H1 (cell line): ENCODE measurements at regions not wholly inside any gene's neighbourhood (a gene's known extent, or its start where the extent isn't known, plus 50 kb on each side); places are given as distances from the start of the nearest gene placed in this dataset.

Source experiments
- CTCF ChIA-PET: fragments of 300-600 bp; sonication (Branson Sonifier 250); formaldehyde crosslinking; loops from one replicate; lab custom pipeline; 2021; ENCODE audit not compliant: partially characterized antibody; lab: Charles Lee
- POLR2A ChIA-PET: fragments of 300-600 bp; sonication (Branson Sonifier 250); formaldehyde crosslinking; loops from one replicate; lab custom pipeline; 2021; ENCODE audit warnings: inconsistent platforms; ENCODE audit not compliant: partially characterized antibody; lab: Charles Lee
- DNase-seq, 2 experiments: peaks; one replicate each; pipeline versions ENCODE4 v3.0.0 to v3.0.0-alpha.2; 2010 to 2022; ENCODE audit warnings: low spot score in 2 of 2, low read depth in 1 of 2, mixed read lengths in 1 of 2
- FAIRE-seq: peaks from 2 replicates; lab custom pipeline; 2011; peaks lifted over from hg19 to GRCh38; lab: Jason Lieb, UNC
- H2AFZ ChIP-seq: 2 replicates; pipeline ENCODE4 v1.8.1; 2012; ENCODE audit warnings: low read length, inconsistent platforms
- H2AK5ac ChIP-seq: 2 replicates; pipeline ENCODE4 v1.6.1; 2013; ENCODE audit warnings: low read depth, low read length
- H2BK120ac ChIP-seq: replicated peaks from 2 replicates; pipeline ENCODE3; 2013; ENCODE audit warnings: low read depth, low read length, inconsistent platforms
- H2BK12ac ChIP-seq: 2 replicates; pipeline ENCODE4 v1.6.1; 2013; ENCODE audit warnings: low read depth, low read length
- H2BK15ac ChIP-seq: 2 replicates; pipeline ENCODE4 v1.6.1; 2013; ENCODE audit warnings: low read length
- H2BK20ac ChIP-seq: 2 replicates; pipeline ENCODE4 v1.6.1; 2013; ENCODE audit warnings: low read length
- H2BK5ac ChIP-seq: 2 replicates; pipeline ENCODE4 v1.6.1; 2013; ENCODE audit warnings: low read depth, low read length
- H3K14ac ChIP-seq: 2 replicates; pipeline ENCODE4 v1.6.1; 2013; ENCODE audit warnings: inconsistent platforms; ENCODE audit not compliant: insufficient read length
- H3K18ac ChIP-seq: 2 replicates; pipeline ENCODE4 v1.6.1; 2013; ENCODE audit warnings: low read length; ENCODE audit errors: extremely low read depth
- H3K23ac ChIP-seq: 2 replicates; pipeline ENCODE4 v1.6.1; 2013; ENCODE audit warnings: inconsistent platforms; ENCODE audit not compliant: insufficient read length
- H3K23me2 ChIP-seq: 2 replicates; pipeline ENCODE4 v1.6.1; 2013; ENCODE audit warnings: low read depth, low read length
- H3K27ac ChIP-seq: 2 replicates; pipeline ENCODE4 v1.6.1; 2011; ENCODE audit warnings: low read depth, low read length, inconsistent platforms
- H3K27me3 ChIP-seq, 4 experiments: replicated peaks in 1 of 4; 1 replicate in 1 of 4; 2 replicates in 3 of 4; pipeline versions ENCODE4 v1.6.1 to v1.8.1; 2011 to 2013; ENCODE audit warnings: low read length in 3 of 4, mild to moderate bottlenecking in 3 of 4, inconsistent platforms in 2 of 4, mixed read lengths in 2 of 4, moderate library complexity in 1 of 4; ENCODE audit not compliant: control insufficient read depth in 3 of 4, insufficient read depth in 3 of 4; ENCODE audit errors: extremely low read depth in 1 of 4
- H3K36me3 ChIP-seq, 4 experiments: 2 replicates each; pipeline versions ENCODE4 v1.6.1 to v1.8.1; 2011 to 2013; ENCODE audit warnings: mild to moderate bottlenecking in 4 of 4, low read length in 3 of 4, moderate library complexity in 2 of 4, control low read depth in 1 of 4, inconsistent platforms in 1 of 4; ENCODE audit not compliant: insufficient read depth in 4 of 4, control insufficient read depth in 2 of 4
- H3K4ac ChIP-seq: replicated peaks from 2 replicates; pipeline ENCODE3; 2013; ENCODE audit warnings: low read length, low read depth, mixed read lengths, inconsistent platforms; ENCODE audit not compliant: insufficient read length
- H3K4me1 ChIP-seq, 4 experiments: replicated peaks in 1 of 4; 1 replicate in 1 of 4; 2 replicates in 3 of 4; pipeline versions ENCODE4 v1.6.1 to v1.8.1; 2011 to 2013; ENCODE audit warnings: low read length in 3 of 4, inconsistent platforms in 2 of 4, mixed read lengths in 1 of 4; ENCODE audit not compliant: insufficient read depth in 4 of 4, control insufficient read depth in 3 of 4
- H3K4me2 ChIP-seq, 2 experiments: 2 replicates each; pipeline versions ENCODE4 v1.6.1 to v1.8.1; 2011 to 2013; ENCODE audit warnings: low read depth in 2 of 2, low read length in 2 of 2, control low read depth in 1 of 2, inconsistent platforms in 1 of 2, mild to moderate bottlenecking in 1 of 2; ENCODE audit not compliant: insufficient read depth in 1 of 2
- H3K4me3 ChIP-seq, 4 experiments: fragments of 200-600, 300-600 bp in 1 of 4; sonication (generic), shearing (Covaris generic), sonication (Bioruptor Twin) in 1 of 4; 2 replicates each; pipeline versions ENCODE4 v1.5.1 to v1.8.1; 2011 to 2016; ENCODE audit warnings: low read length in 4 of 4, low read depth in 3 of 4, control low read depth in 2 of 4, inconsistent platforms in 2 of 4, mild to moderate bottlenecking in 2 of 4, mixed read lengths in 1 of 4, moderate library complexity in 1 of 4; ENCODE audit not compliant: insufficient read depth in 2 of 4; ENCODE audit errors: extremely low read depth in 1 of 4
- H3K56ac ChIP-seq: replicated peaks from 2 replicates; pipeline ENCODE3; 2013; ENCODE audit warnings: low read depth, mild to moderate bottlenecking, mixed read lengths, low read length, inconsistent platforms; ENCODE audit not compliant: insufficient read length
- H3K79me1 ChIP-seq: 2 replicates; pipeline ENCODE4 v1.6.1; 2013; ENCODE audit warnings: low read depth, low read length, control low read depth
- H3K79me2 ChIP-seq, 2 experiments: 2 replicates each; pipeline versions ENCODE4 v1.6.1 to v1.8.1; 2012 to 2013; ENCODE audit warnings: low read length in 2 of 2, mild to moderate bottlenecking in 2 of 2, inconsistent platforms in 1 of 2; ENCODE audit not compliant: insufficient read depth in 2 of 2, control insufficient read depth in 1 of 2
- H3K9ac ChIP-seq, 4 experiments: replicated peaks in 1 of 4; 1 replicate in 1 of 4; 2 replicates in 3 of 4; pipeline versions ENCODE4 v1.6.1 to v1.8.1; 2011 to 2013; ENCODE audit warnings: low read depth in 3 of 4, low read length in 3 of 4, control low read depth in 2 of 4, mild to moderate bottlenecking in 2 of 4, moderate library complexity in 2 of 4, inconsistent platforms in 1 of 4; ENCODE audit errors: extremely low read depth in 1 of 4
- H3K9me3 ChIP-seq, 2 experiments: 2 replicates each; pipeline versions ENCODE4 v1.6.1 to v1.8.1; 2012 to 2013; ENCODE audit warnings: mild to moderate bottlenecking in 2 of 2, moderate library complexity in 2 of 2, control low read depth in 1 of 2, inconsistent platforms in 1 of 2, low read depth in 1 of 2, low read length in 1 of 2, mixed read lengths in 1 of 2; ENCODE audit not compliant: insufficient read depth in 2 of 2
- H4K20me1 ChIP-seq, 2 experiments: replicated peaks in 1 of 2; 2 replicates each; pipeline versions ENCODE3 to v1.8.1; 2011 to 2013; ENCODE audit warnings: inconsistent platforms in 2 of 2, low read length in 2 of 2, mild to moderate bottlenecking in 1 of 2; ENCODE audit not compliant: insufficient read depth in 2 of 2, control insufficient read depth in 1 of 2
- H4K5ac ChIP-seq: 2 replicates; pipeline ENCODE4 v1.6.1; 2013; ENCODE audit warnings: low read length, low read depth, mixed read lengths, inconsistent platforms; ENCODE audit not compliant: insufficient read length
- H4K8ac ChIP-seq: 2 replicates; pipeline ENCODE4 v1.8.0; 2013; ENCODE audit warnings: mild to moderate bottlenecking, moderate library complexity, low read length, inconsistent platforms; ENCODE audit not compliant: insufficient read depth; ENCODE audit errors: extremely low read depth
- H4K91ac ChIP-seq: replicated peaks from 2 replicates; pipeline ENCODE3; 2013; ENCODE audit warnings: low read length, mixed read lengths, inconsistent platforms; ENCODE audit not compliant: insufficient read length
- CBX8 ChIP-seq: fragments of 300-800, 300-1000 bp; sonication (generic); IDR thresholded peaks from 2 replicates; pipeline ENCODE4 v1.7.1; 2016; ENCODE audit warnings: low read depth, low read length, borderline replicate concordance
- CEBPB ChIP-seq: IDR thresholded peaks from 2 replicates; pipeline ENCODE4 v1.6.1; 2012; ENCODE audit warnings: low read depth, low read length
- EZH2 ChIP-seq: fragments of 200-600 bp; sonication (generic); IDR thresholded peaks from 2 replicates; pipeline ENCODE4 v1.7.1; 2012; ENCODE audit warnings: low read depth, mild to moderate bottlenecking, moderate library complexity, low read length, inconsistent platforms; ENCODE audit not compliant: severe bottlenecking
- GABPA ChIP-seq: IDR thresholded peaks from 2 replicates; pipeline ENCODE4 v1.6.1; 2011; ENCODE audit warnings: mild to moderate bottlenecking, low read length, moderate library complexity, borderline replicate concordance; ENCODE audit not compliant: insufficient read depth
- KDM4A ChIP-seq: IDR thresholded peaks from one replicate; pipeline ENCODE4 v1.7.1; 2012; ENCODE audit warnings: low read depth, mild to moderate bottlenecking, moderate library complexity, low read length, inconsistent platforms; ENCODE audit not compliant: severe bottlenecking
- KDM5A ChIP-seq: fragments of 200-600 bp; IDR thresholded peaks from 2 replicates; pipeline ENCODE4 v1.7.1; 2012; ENCODE audit warnings: mild to moderate bottlenecking, low read length, inconsistent platforms, mixed read lengths
- PHF8 ChIP-seq: fragments of 200-600 bp; sonication (generic); conservative IDR thresholded peaks from 2 replicates; pipeline ENCODE4 v1.7.1; 2012; ENCODE audit warnings: low read depth, mild to moderate bottlenecking, inconsistent platforms, low read length, moderate library complexity
- POLR2AphosphoS5 ChIP-seq: IDR thresholded peaks from 2 replicates; pipeline ENCODE4 v1.6.1; 2011; ENCODE audit warnings: low read depth, low read length
- POU5F1 ChIP-seq: IDR thresholded peaks from 2 replicates; pipeline ENCODE4 v1.6.1; 2011; ENCODE audit warnings: low read depth, mild to moderate bottlenecking, low read length, moderate library complexity
- SIRT6 ChIP-seq: IDR thresholded peaks from one replicate; pipeline ENCODE4 v1.7.1; 2012; ENCODE audit warnings: low read length, inconsistent platforms
- SP2 ChIP-seq: IDR thresholded peaks from 2 replicates; pipeline ENCODE4 v1.6.1; 2012; ENCODE audit warnings: mild to moderate bottlenecking, low read length, inconsistent platforms
- SP4 ChIP-seq: IDR thresholded peaks from 2 replicates; pipeline ENCODE4 v1.6.1; 2012; ENCODE audit warnings: low read length, inconsistent platforms
- SUZ12 ChIP-seq: fragments of 200-600 bp; sonication (generic); IDR thresholded peaks from 2 replicates; pipeline ENCODE4 v1.6.1; 2012; ENCODE audit warnings: mild to moderate bottlenecking, inconsistent platforms, low read length, moderate library complexity, mixed read lengths
- TEAD4 ChIP-seq: IDR thresholded peaks from 2 replicates; pipeline ENCODE4 v1.6.1; 2012; ENCODE audit warnings: low read depth, low read length, inconsistent platforms, mixed read lengths
- ZNF274 ChIP-seq: IDR thresholded peaks from 2 replicates; pipeline ENCODE4 v1.7.0; 2012; ENCODE audit warnings: low read length, borderline replicate concordance; ENCODE audit errors: extremely low read depth
- WGBS, 2 experiments: shearing (Covaris generic) in 1 of 2; methylation state at CpG; one replicate each; pipeline versions ENCODE4 v1.1.6 to v1.1.7; 2013 to 2015; ENCODE audit warnings: low lambda C conversion rate in 2 of 2, mixed read lengths in 2 of 2, inconsistent platforms in 1 of 2, low coverage in 1 of 2, missing lambda C conversion rate in 1 of 2; ENCODE audit not compliant: insufficient replicate concordance in 2 of 2, insufficient coverage in 1 of 2, insufficient read length in 1 of 2; ENCODE audit errors: extremely low coverage in 1 of 2, missing lambda C conversion rate in 1 of 2; 5-methylcytosine and 5-hydroxymethylcytosine counted together

- no peaks in the 10 kb centered on the region for H3K4me1 ChIP-seq
- H3K4ac ChIP-seq: no peak overlapping the region
- no peak overlapping the region for H2BK5ac ChIP-seq
- no peak overlapping the region for H3K56ac ChIP-seq
- no peak overlapping the region for H3K18ac ChIP-seq
- no peak overlapping the region for H3K14ac ChIP-seq
- H3K79me2 ChIP-seq: no peaks in the 10 kb centered on the region
- no peaks in the 10 kb centered on the region for H3K36me3 ChIP-seq
- ChIA-PET POLR2A (interaction anchor here (0.6 to 0.7 kb wide), 2 partner anchors 31 to 431 kb away, joined by 3 read pairs; no protein-coding TSS in a partner anchor), CTCF (interaction anchor here (1.1 to 6.9 kb wide), 5 partner anchors 19 to 171 kb away, joined by 3 to 33 read pairs (median 3); no protein-coding TSS in a partner anchor)
- H3K9ac ChIP-seq: no peak overlapping the region
- H3K9me3 ChIP-seq: no peaks in the 10 kb centered on the region
- no peak overlapping the region for H2BK120ac ChIP-seq
- no peak overlapping the region for H2AK5ac ChIP-seq
- H3K23ac ChIP-seq: no peak overlapping the region
- H2BK12ac ChIP-seq: no peak overlapping the region
- no peak for FAIRE-seq
- H3K27me3 ChIP-seq: no peaks in the 10 kb centered on the region
- H3K27ac ChIP-seq: no peak overlapping the region
- H4K91ac ChIP-seq: no peak overlapping the region
- WGBS, 2 experiments: 78% methylated on average over 1 of the region's 1 CpG; no CpG with 5 or more reads in 1 of the 2 experiments
- DNase-seq: no peak
- no peak overlapping the region for H3K4me3 ChIP-seq
- H4K20me1 ChIP-seq: no peaks in the 10 kb centered on the region
- no peak overlapping the region for H2BK20ac ChIP-seq
- H3K79me1 ChIP-seq: no peaks in the 10 kb centered on the region
- H2AFZ ChIP-seq: no peak overlapping the region
- H3K4me2 ChIP-seq: no peak overlapping the region
- no peak overlapping the region for H4K8ac ChIP-seq
- H3K23me2 ChIP-seq: no peaks in the 10 kb centered on the region
- H4K5ac ChIP-seq: no peak overlapping the region
- no peak overlapping the region for H2BK15ac ChIP-seq
- TF ChIP-seq KDM5A (no peak), SP2 (no peak), SP4 (no peak), CBX8 (no peak), EZH2 (no peak), GABPA (no peak), ZNF274 (no peak), CEBPB (no peak), POU5F1 (no peak), SUZ12 (no peak), TEAD4 (no peak), PHF8 (no peak), POLR2AphosphoS5 (no peak), KDM4A (no peak), SIRT6 (no peak)
Measured at GRCh38 chr5:152314196-152314829, 90.8 kb downstream of the NMUR2 start.
